NOMO-1 treated with DMSO at 0.1 percent for 48 hours (cell line): ENCODE measurements at regions not wholly inside any gene's neighbourhood (a gene's known extent, or its start where the extent isn't known, plus 50 kb on each side); places are given as distances from the start of the nearest gene placed in this dataset.

Experiments used
- DNase-seq: peaks from one replicate; lab custom pipeline; 2025; ENCODE audit not compliant: unreplicated experiment; lab: John Stamatoyannopoulos, UW

- DNase-seq = no peak
These were observed 237.6 kb downstream of the ZNF536 start for GRCh38 chr19:30609656-30610270.

GRCh38 chr19:30608471-30608870, 236.3 kb downstream of the ZNF536 start:
- no peak for DNase-seq
